ENCODE measurements at regions not wholly inside any gene's neighbourhood (a gene's known extent, or its start where the extent isn't known, plus 50 kb on each side); places are given as distances from the start of the nearest gene placed in this dataset.

DNA sequence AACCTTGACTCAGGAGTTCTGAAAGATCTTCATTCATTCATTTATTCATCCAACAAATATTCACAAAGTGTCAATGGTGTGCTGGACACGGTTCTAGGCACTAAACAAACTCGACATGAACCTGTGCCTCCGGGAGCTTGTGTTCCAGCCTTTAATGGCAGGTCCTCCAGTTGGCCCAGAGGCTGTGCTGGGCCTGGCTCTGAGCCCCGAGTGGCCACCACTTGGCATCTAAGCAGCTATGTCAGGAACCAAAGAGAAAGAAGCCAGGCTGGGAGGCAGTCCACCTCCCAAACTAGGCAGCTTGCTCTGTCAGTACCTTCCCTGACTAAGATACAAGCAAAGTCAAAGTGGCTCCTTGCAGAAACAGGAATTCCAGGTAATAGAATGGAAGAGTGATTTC, 233.6 kb downstream of the BUD13 start:
- TF ChIP-seq, protein P1, sequence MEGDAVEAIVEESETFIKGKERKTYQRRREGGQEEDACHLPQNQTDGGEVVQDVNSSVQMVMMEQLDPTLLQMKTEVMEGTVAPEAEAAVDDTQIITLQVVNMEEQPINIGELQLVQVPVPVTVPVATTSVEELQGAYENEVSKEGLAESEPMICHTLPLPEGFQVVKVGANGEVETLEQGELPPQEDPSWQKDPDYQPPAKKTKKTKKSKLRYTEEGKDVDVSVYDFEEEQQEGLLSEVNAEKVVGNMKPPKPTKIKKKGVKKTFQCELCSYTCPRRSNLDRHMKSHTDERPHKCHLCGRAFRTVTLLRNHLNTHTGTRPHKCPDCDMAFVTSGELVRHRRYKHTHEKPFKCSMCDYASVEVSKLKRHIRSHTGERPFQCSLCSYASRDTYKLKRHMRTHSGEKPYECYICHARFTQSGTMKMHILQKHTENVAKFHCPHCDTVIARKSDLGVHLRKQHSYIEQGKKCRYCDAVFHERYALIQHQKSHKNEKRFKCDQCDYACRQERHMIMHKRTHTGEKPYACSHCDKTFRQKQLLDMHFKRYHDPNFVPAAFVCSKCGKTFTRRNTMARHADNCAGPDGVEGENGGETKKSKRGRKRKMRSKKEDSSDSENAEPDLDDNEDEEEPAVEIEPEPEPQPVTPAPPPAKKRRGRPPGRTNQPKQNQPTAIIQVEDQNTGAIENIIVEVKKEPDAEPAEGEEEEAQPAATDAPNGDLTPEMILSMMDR (IDR thresholded peaks at IDR 0.05; ENCODE audit: low read depth, low read length, poor library complexity, severe bottlenecking) = no peak
- TF ChIP-seq EZH2phosphoT487 (IDR thresholded peaks at IDR 0.05; ENCODE audit: borderline replicate concordance, low read length) = no peak

Data from DOHH2 (cell line).